ENCODE measurements at regions not wholly inside any gene's neighbourhood (a gene's known extent, or its start where the extent isn't known, plus 50 kb on each side); places are given as distances from the start of the nearest gene placed in this dataset.
"Not testable (repeated sequence)": the region's sequence is repeated elsewhere in the genome, so short reads cannot be mapped to it uniquely, and the experiment has no call there.

- no peak overlapping the region for H3K27ac ChIP-seq
- no peaks in the 10 kb centered on the region for H3K27me3 ChIP-seq
- H3K4me1 ChIP-seq = peaks cover 3% of the 10 kb centered on the region; the same call in 1 of the 2 replicates
- H3K36me3 ChIP-seq = no peaks in the 10 kb centered on the region
- DNase-seq = no peak
- H3K9me3 ChIP-seq (replicated peaks) = no peaks in the 10 kb centered on the region
- no peak overlapping the region for H3K4me3 ChIP-seq
These were observed 282.5 kb upstream of the EPHA3 start for GRCh38 chr3:88824666-88825564.

DNA sequence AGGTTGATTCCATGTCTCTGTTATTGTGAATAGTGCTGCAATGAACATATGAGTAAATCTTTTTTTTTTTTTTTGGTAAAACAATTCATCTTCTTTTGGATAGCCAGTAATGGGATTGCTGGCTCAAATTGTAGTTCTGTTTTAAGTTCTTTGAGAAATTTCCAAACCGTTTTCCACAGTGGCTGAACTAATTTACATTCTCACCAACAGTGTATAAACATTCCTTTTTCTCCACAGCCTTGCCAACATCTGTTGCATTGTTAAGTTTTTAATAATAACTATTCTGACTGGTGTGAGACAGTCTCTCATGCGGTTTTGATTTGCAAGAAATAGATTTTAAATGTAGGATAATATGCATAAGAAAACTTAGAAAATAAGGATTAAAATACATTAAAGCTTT lies 279.0 kb upstream of the EPHA3 start:
- Histone ChIP-seq H3K4me1 (no peaks in the 10 kb centered on the region), H3K9me3 (replicated peaks) (no peaks in the 10 kb centered on the region), H3K27me3 (no peaks in the 10 kb centered on the region), H3K27ac (no peak overlapping the region), H3K4me3 (no peak overlapping the region), H3K36me3 (no peaks in the 10 kb centered on the region)
- no peak for DNase-seq

GRCh38 chr3:88852606-88853005 lies 254.8 kb upstream of the EPHA3 start:
- no peaks in the 10 kb centered on the region for H3K27me3 ChIP-seq
- no peak overlapping the region for H3K27ac ChIP-seq
- no peak for DNase-seq
- no peak overlapping the region for H3K4me3 ChIP-seq
- H3K4me1 ChIP-seq = no peaks in the 10 kb centered on the region
- H3K36me3 ChIP-seq = no peaks in the 10 kb centered on the region
- no peaks in the 10 kb centered on the region for H3K9me3 ChIP-seq (replicated peaks)

DNA sequence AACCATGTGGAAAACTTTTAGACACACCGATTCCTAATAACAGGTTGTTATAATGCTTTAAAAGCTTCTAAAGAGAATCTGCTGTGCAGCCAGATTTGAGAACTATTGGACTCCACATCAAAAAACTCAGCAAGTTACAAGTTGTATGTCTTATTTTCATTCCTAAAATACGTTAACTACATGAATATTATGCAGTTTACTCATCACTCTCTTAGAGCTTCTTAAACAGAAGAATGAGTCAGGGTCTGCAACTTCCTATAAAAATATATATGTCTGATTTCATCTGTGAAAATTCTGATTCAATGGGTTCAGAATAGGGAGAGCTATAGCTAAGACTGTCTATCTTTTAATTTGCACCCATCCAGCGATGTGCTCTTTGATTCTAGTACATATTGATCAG lies 244.2 kb upstream of the EPHA3 start:
- Histone ChIP-seq H3K36me3 (no peaks in the 10 kb centered on the region), H3K9me3 (replicated peaks) (no peaks in the 10 kb centered on the region), H3K4me1 (no peaks in the 10 kb centered on the region), H3K27ac (no peak overlapping the region), H3K27me3 (no peaks in the 10 kb centered on the region), H3K4me3 (no peak overlapping the region)
- DNase-seq = no peak

DNA sequence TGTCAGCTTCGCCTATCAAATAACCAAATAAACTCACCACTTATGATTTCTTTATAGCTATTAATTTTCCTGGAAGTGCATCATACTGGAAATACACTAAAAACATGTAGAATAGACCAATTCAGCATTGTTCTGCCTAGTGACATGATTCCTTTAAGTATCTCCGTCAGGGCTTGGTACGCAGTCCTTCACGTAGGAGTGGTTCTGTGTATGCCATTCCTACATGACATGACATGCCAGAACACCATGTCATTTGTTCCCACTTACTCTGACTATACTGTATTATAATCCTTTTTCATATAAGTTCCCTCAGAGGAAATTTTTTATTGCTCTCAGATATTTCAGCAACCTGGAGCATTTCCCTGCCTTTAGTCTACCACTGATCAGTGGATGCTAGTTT lies 230.7 kb upstream of the EPHA3 start:
- DNase-seq = no peak
- Histone ChIP-seq H3K4me1 (no peaks in the 10 kb centered on the region), H3K4me3 (no peak overlapping the region), H3K36me3 (no peaks in the 10 kb centered on the region), H3K27ac (no peak overlapping the region), H3K27me3 (no peaks in the 10 kb centered on the region), H3K9me3 (replicated peaks) (no peaks in the 10 kb centered on the region)

DNA sequence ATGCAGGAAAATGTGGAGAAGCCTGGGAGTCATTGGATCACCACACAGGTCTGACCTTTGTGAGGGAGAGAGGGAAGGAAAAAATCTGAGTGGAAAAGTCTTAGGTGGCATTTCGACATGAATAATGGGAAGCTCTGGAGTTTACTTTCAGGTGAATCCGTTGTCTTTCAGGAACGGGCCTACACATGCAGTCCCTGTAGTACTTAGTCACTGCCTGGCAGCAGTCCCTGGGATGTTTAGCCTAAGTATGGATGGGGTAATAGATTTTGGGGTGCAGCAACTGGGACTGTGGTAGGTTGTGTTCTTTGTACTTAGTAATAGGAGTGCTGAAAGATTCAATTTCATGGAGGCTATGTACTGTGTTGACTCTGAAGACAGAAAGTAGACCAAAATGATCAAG lies 227.5 kb upstream of the EPHA3 start:
- Histone ChIP-seq H3K27me3 (no peaks in the 10 kb centered on the region), H3K27ac (no peak overlapping the region), H3K36me3 (no peaks in the 10 kb centered on the region), H3K4me3 (no peak overlapping the region), H3K9me3 (replicated peaks) (no peaks in the 10 kb centered on the region), H3K4me1 (no peaks in the 10 kb centered on the region)
- DNase-seq = no peak

DNA sequence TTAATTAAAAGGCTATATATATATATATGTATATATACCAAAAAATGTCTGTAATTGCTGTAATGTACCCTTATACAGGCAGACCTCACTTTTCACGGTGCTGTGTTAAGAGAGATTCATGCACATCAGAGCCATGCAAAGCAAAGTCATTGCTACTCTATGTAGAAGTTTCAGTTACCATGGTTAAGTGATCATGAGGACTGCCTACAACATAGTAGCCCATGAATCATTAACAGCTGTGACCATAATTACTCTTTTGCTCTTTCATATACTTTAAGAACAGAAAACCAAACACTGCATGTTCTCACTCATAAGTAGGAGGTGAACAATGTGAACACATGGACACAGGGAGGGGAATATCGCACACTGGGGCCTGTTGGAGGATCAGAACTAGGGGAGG lies 225.3 kb upstream of the EPHA3 start:
- no peak for DNase-seq
- no peaks in the 10 kb centered on the region for H3K9me3 ChIP-seq (replicated peaks)
- no peaks in the 10 kb centered on the region for H3K36me3 ChIP-seq
- H3K27ac ChIP-seq = no peak overlapping the region
- H3K4me3 ChIP-seq = no peak overlapping the region
- no peaks in the 10 kb centered on the region for H3K4me1 ChIP-seq
- no peaks in the 10 kb centered on the region for H3K27me3 ChIP-seq

DNA sequence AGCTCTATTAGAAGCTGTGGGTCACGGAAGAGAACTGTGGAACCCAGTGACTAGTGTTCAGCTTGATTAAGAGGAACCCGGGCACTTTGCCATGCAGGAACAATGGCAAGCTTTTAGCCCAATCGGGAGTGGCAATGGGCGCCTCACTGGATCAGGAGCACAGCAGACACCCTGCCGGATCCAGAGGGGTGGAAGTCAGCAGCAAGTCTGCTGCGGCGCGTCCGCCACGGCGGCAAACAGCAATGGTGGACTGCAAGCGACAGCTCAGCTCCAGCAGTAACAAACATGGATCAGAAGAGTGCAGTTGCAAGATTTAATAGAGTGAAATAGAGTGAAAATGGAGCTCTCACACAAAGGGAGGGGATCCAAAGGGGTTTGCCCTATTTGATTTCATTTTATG lies 220.8 kb upstream of the EPHA3 start:
- H3K4me1 ChIP-seq; H3K9me3 ChIP-seq (replicated peaks); H3K27me3 ChIP-seq; DNase-seq; H3K27ac ChIP-seq; H3K4me3 ChIP-seq; H3K36me3 ChIP-seq: not testable (repeated sequence)

DNA sequence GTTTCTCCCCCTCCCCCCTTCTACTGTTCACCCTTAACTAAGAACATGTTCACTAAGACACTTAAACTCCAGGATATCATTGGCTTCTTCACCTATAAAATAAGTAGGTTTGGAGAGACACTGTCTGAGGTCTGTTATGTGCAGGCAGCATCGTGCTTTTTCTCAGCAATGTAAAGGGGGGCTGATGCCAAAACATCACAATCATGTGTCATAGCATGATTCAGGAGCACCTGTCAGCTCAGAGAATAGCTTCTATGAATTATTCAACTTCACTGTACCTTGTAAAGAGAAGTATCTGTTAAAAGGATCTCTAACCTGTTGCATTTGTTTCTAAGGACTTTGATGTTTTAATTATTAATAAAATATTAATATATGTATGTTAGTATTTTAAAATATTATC lies 211.4 kb upstream of the EPHA3 start:
- DNase-seq = no peak
- no peaks in the 10 kb centered on the region for H3K4me1 ChIP-seq
- no peaks in the 10 kb centered on the region for H3K36me3 ChIP-seq
- H3K4me3 ChIP-seq = no peak overlapping the region
- no peaks in the 10 kb centered on the region for H3K27me3 ChIP-seq
- no peaks in the 10 kb centered on the region for H3K9me3 ChIP-seq (replicated peaks)
- H3K27ac ChIP-seq = no peak overlapping the region

GRCh38 chr3:88912294-88912877 lies 195.0 kb upstream of the EPHA3 start:
- Histone ChIP-seq H3K27ac (no peak overlapping the region), H3K27me3 (no peaks in the 10 kb centered on the region), H3K9me3 (replicated peaks) (no peaks in the 10 kb centered on the region), H3K4me1 (no peaks in the 10 kb centered on the region), H3K36me3 (no peaks in the 10 kb centered on the region), H3K4me3 (no peak overlapping the region)
- no peak for DNase-seq

- H3K9me3 ChIP-seq (replicated peaks) = no peaks in the 10 kb centered on the region
These were observed 188.6 kb upstream of the EPHA3 start for GRCh38 chr3:88918841-88919240.

DNA sequence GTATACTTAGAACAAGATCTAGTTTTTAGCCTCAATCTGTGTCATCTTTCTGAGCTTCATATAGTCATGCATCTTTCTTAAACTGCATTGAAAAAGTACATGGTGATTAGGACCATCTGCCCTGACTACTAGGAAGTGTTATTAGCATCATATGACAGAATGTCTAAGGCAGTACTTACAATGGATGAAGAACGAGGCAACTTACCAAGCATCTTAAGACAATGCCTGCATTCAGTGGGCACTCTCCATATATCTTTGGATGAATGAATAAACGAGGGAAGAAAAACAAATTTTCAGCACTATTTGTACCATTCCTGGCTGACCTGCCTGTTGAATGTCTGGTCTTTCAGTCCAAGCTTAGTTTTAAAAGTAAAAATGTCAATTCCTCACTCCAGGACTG lies 185.4 kb upstream of the EPHA3 start:
- no peak overlapping the region for H3K27ac ChIP-seq

More at GRCh38 chr3:88918841-88919240, 188.6 kb upstream of the EPHA3 start:
- Histone ChIP-seq H3K27me3 (no peaks in the 10 kb centered on the region), H3K4me3 (no peak overlapping the region), H3K27ac (no peak overlapping the region), H3K4me1 (no peaks in the 10 kb centered on the region), H3K36me3 (no peaks in the 10 kb centered on the region)
- no peak for DNase-seq

GRCh38 chr3:88926221-88926620 lies 181.2 kb upstream of the EPHA3 start:
- Histone ChIP-seq H3K27ac (no peak overlapping the region), H3K36me3 (no peaks in the 10 kb centered on the region), H3K4me1 (no peaks in the 10 kb centered on the region), H3K4me3 (no peak overlapping the region), H3K27me3 (no peaks in the 10 kb centered on the region), H3K9me3 (replicated peaks) (no peaks in the 10 kb centered on the region)
- no peak for DNase-seq

More for the DNA sequence above, 185.4 kb upstream of the EPHA3 start:
- Histone ChIP-seq H3K4me1 (no peaks in the 10 kb centered on the region), H3K4me3 (no peak overlapping the region), H3K27me3 (no peaks in the 10 kb centered on the region), H3K36me3 (no peaks in the 10 kb centered on the region), H3K9me3 (replicated peaks) (no peaks in the 10 kb centered on the region)
- no peak for DNase-seq

- H3K4me1 ChIP-seq = no peaks in the 10 kb centered on the region
- H3K4me3 ChIP-seq = no peak overlapping the region
- DNase-seq = no peak
- no peaks in the 10 kb centered on the region for H3K27me3 ChIP-seq
- no peak overlapping the region for H3K27ac ChIP-seq
- no peaks in the 10 kb centered on the region for H3K36me3 ChIP-seq
- no peaks in the 10 kb centered on the region for H3K9me3 ChIP-seq (replicated peaks)
These were observed 176.8 kb upstream of the EPHA3 start for GRCh38 chr3:88930611-88931010.

GRCh38 chr3:88936831-88937230 lies 170.6 kb upstream of the EPHA3 start:
- DNase-seq = peak in 1 of 2 experiments; percentile 1
- H3K27me3 ChIP-seq = no peaks in the 10 kb centered on the region
- H3K36me3 ChIP-seq = no peaks in the 10 kb centered on the region
- H3K9me3 ChIP-seq (replicated peaks) = no peaks in the 10 kb centered on the region
- H3K4me1 ChIP-seq = no peaks in the 10 kb centered on the region
- H3K4me3 ChIP-seq = no peak overlapping the region
- H3K27ac ChIP-seq = no peak overlapping the region

DNA sequence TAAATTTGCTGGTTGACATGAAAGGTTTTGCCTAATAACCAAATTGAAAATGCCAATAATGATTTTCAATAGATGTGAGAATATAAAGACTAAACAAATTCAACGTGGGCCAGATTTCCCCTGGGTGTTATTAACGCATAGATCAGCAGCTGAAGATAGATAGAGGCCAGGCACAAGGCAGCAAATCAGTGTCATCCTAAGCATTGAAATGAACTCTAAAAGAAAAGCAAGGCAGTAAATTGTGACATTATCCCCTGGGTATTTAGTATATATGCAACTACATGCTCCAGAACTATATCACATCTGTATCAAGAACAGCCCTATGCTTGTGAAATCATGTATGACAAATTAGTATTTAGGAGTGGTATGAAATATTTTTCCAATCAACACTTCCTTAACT lies 167.1 kb upstream of the EPHA3 start:
- Histone ChIP-seq H3K4me1 (no peaks in the 10 kb centered on the region), H3K36me3 (no peaks in the 10 kb centered on the region), H3K27me3 (no peaks in the 10 kb centered on the region), H3K4me3 (no peak overlapping the region), H3K9me3 (replicated peaks) (no peaks in the 10 kb centered on the region), H3K27ac (no peak overlapping the region)
- DNase-seq = no peak
